ENCODE measurements at regions not wholly inside any gene's neighbourhood (a gene's known extent, or its start where the extent isn't known, plus 50 kb on each side); places are given as distances from the start of the nearest gene placed in this dataset.

- H3K4me3 ChIP-seq (ENCODE audit: low read length), result no peak overlapping the region
- DNase-seq (ENCODE audit: low read depth, low spot score), result no peak
Measured at GRCh38 chr15:31758126-31758525, 272.2 kb upstream of the CHRNA7 start.

GRCh38 chr15:31768055-31768454 lies 262.3 kb upstream of the CHRNA7 start:
- DNase-seq (ENCODE audit: low read depth, low spot score), result no peak
- H3K4me3 ChIP-seq (ENCODE audit: low read length), result no peak overlapping the region

GRCh38 chr15:31774045-31774444 lies 256.3 kb upstream of the CHRNA7 start:
- H3K4me3 ChIP-seq (ENCODE audit: low read length), result no peak overlapping the region
- DNase-seq (ENCODE audit: low read depth, low spot score), result no peak

GRCh38 chr15:31776039-31776438 lies 254.3 kb upstream of the CHRNA7 start:
- H3K4me3 ChIP-seq (ENCODE audit: low read length), result no peak overlapping the region

GRCh38 chr15:31781261-31781660 lies 249.1 kb upstream of the CHRNA7 start:
- no peak for DNase-seq (ENCODE audit: low read depth, low spot score)
- H3K4me3 ChIP-seq (ENCODE audit: low read length), result no peak overlapping the region

More at GRCh38 chr15:31776039-31776438, 254.3 kb upstream of the CHRNA7 start:
- DNase-seq (ENCODE audit: low read depth, low spot score), result no peak

- DNase-seq (ENCODE audit: low read depth, low spot score), result no peak
- H3K4me3 ChIP-seq (ENCODE audit: low read length), result no peak overlapping the region
Measured at GRCh38 chr15:31782016-31782783, 248.1 kb upstream of the CHRNA7 start.

GRCh38 chr15:31782951-31783350 lies 247.4 kb upstream of the CHRNA7 start:
- no peak for DNase-seq (ENCODE audit: low read depth, low spot score)

GRCh38 chr15:31786360-31786759 lies 244.0 kb upstream of the CHRNA7 start:
- DNase-seq (ENCODE audit: low read depth, low spot score), result no peak
- H3K4me3 ChIP-seq (ENCODE audit: low read length), result no peak overlapping the region

More at GRCh38 chr15:31782951-31783350, 247.4 kb upstream of the CHRNA7 start:
- no peak overlapping the region for H3K4me3 ChIP-seq (ENCODE audit: low read length)

- no peak for DNase-seq (ENCODE audit: low read depth, low spot score)
- H3K4me3 ChIP-seq (ENCODE audit: low read length), result no peak overlapping the region
Measured at GRCh38 chr15:31788104-31788503, 242.2 kb upstream of the CHRNA7 start.

GRCh38 chr15:31792611-31793199 lies 237.6 kb upstream of the CHRNA7 start:
- H3K4me3 ChIP-seq (ENCODE audit: low read length), result no peak overlapping the region
- no peak for DNase-seq (ENCODE audit: low read depth, low spot score)

- DNase-seq (ENCODE audit: low read depth, low spot score), result no peak
Measured at GRCh38 chr15:31799319-31799714, 231.0 kb upstream of the CHRNA7 start.

GRCh38 chr15:31799715-31800321 lies 230.5 kb upstream of the CHRNA7 start:
- DNase-seq (ENCODE audit: low read depth, low spot score), result no peak
- H3K4me3 ChIP-seq (ENCODE audit: low read length), result no peak overlapping the region

More at GRCh38 chr15:31799319-31799714, 231.0 kb upstream of the CHRNA7 start:
- no peak overlapping the region for H3K4me3 ChIP-seq (ENCODE audit: low read length)

GRCh38 chr15:31801152-31801551 lies 229.2 kb upstream of the CHRNA7 start:
- H3K4me3 ChIP-seq (ENCODE audit: low read length), result no peak overlapping the region
- no peak for DNase-seq (ENCODE audit: low read depth, low spot score)

GRCh38 chr15:31802761-31803160 lies 227.6 kb upstream of the CHRNA7 start:
- no peak overlapping the region for H3K4me3 ChIP-seq (ENCODE audit: low read length)
- DNase-seq (ENCODE audit: low read depth, low spot score), result no peak

GRCh38 chr15:31803388-31803884 lies 226.9 kb upstream of the CHRNA7 start:
- H3K4me3 ChIP-seq (ENCODE audit: low read length), result no peak overlapping the region
- DNase-seq (ENCODE audit: low read depth, low spot score), result no peak

- no peak for DNase-seq (ENCODE audit: low read depth, low spot score)
- no peak overlapping the region for H3K4me3 ChIP-seq (ENCODE audit: low read length)
Measured at GRCh38 chr15:31805090-31805662, 225.1 kb upstream of the CHRNA7 start.

GRCh38 chr15:31806106-31806505 lies 224.2 kb upstream of the CHRNA7 start:
- DNase-seq (ENCODE audit: low read depth, low spot score), result no peak
- H3K4me3 ChIP-seq (ENCODE audit: low read length), result no peak overlapping the region

GRCh38 chr15:31811641-31812040 lies 218.7 kb upstream of the CHRNA7 start:
- no peak overlapping the region for H3K4me3 ChIP-seq (ENCODE audit: low read length)
- DNase-seq (ENCODE audit: low read depth, low spot score), result no peak

- H3K4me3 ChIP-seq (ENCODE audit: low read length), result no peak overlapping the region
- no peak for DNase-seq (ENCODE audit: low read depth, low spot score)
Measured at GRCh38 chr15:31814082-31814481, 216.2 kb upstream of the CHRNA7 start.
